GM10266 (cell line): ENCODE measurements at regions not wholly inside any gene's neighbourhood (a gene's known extent, or its start where the extent isn't known, plus 50 kb on each side); places are given as distances from the start of the nearest gene placed in this dataset.
"Not testable (repeated sequence)": the region's sequence is repeated elsewhere in the genome, so short reads cannot be mapped to it uniquely, and the experiment has no call there.

Experiments
- DNase-seq: peaks from one replicate; pipeline ENCODE4 v3.0.0; 2012; ENCODE audit errors: extremely low spot score
- TF ChIP-seq, protein P1 (sequence below): IDR thresholded peaks from 2 replicates; pipeline ENCODE4 v1.5.1; 2012; ENCODE audit warnings: mild to moderate bottlenecking, low read depth; ENCODE audit not compliant: control insufficient read depth, insufficient read depth; ENCODE audit errors: missing control alignments

- TF ChIP-seq, protein P1, sequence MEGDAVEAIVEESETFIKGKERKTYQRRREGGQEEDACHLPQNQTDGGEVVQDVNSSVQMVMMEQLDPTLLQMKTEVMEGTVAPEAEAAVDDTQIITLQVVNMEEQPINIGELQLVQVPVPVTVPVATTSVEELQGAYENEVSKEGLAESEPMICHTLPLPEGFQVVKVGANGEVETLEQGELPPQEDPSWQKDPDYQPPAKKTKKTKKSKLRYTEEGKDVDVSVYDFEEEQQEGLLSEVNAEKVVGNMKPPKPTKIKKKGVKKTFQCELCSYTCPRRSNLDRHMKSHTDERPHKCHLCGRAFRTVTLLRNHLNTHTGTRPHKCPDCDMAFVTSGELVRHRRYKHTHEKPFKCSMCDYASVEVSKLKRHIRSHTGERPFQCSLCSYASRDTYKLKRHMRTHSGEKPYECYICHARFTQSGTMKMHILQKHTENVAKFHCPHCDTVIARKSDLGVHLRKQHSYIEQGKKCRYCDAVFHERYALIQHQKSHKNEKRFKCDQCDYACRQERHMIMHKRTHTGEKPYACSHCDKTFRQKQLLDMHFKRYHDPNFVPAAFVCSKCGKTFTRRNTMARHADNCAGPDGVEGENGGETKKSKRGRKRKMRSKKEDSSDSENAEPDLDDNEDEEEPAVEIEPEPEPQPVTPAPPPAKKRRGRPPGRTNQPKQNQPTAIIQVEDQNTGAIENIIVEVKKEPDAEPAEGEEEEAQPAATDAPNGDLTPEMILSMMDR, result no peak
- DNase-seq, result no peak
These were observed 73.4 kb downstream of the FGD2 start for GRCh38 chr6:37078814-37079213.

DNA sequence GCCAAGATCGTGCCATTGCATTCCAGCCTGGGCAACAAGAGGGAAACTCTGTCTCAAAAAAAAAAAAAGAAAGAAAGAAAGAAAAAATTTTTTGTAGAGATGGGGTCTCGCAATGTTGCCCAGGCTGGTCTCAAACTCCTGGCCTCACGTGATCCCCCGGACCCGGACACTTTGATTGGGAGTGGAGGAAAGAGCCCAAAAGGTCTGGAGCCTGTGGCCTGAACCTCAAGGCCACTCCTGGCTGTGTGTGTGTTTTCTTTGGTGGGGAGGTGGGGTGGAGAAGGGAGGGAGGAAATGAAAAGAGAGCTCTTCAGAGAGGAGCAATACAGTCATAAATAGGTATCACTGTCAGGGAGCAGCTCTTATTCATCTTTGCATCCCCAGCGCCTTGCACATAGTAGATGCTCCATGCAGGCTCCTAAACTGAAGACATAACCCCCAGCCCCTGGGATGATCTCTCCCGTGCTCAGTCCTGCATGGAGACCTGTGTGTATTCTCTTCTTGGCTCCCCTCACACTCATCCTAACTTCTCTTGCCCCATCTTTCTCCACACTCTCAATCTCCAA is 75.7 kb downstream of the FGD2 start:
- no peak for DNase-seq
- TF ChIP-seq, protein P1, result no peak

GRCh38 chr6:37082390-37083130 is 77.1 kb downstream of the FGD2 start:
- TF ChIP-seq, protein P1, result no peak
- no peak for DNase-seq

- DNase-seq, result no peak
- TF ChIP-seq, protein P1, result no peak
These were observed 78.0 kb downstream of the FGD2 start for GRCh38 chr6:37083243-37084138.

GRCh38 chr6:37084665-37085064 is 79.2 kb downstream of the FGD2 start:
- DNase-seq, result not testable (repeated sequence)

- DNase-seq, result no peak
- TF ChIP-seq, protein P1, result no peak
These were observed 79.7 kb downstream of the FGD2 start for GRCh38 chr6:37085198-37085597.

GRCh38 chr6:37088897-37089296 is 81.1 kb upstream of the PIM1 start:
- TF ChIP-seq, protein P1, result no peak
- DNase-seq, result no peak
